ENCODE measurements at regions not wholly inside any gene's neighbourhood (a gene's known extent, or its start where the extent isn't known, plus 50 kb on each side); places are given as distances from the start of the nearest gene placed in this dataset.

DNA sequence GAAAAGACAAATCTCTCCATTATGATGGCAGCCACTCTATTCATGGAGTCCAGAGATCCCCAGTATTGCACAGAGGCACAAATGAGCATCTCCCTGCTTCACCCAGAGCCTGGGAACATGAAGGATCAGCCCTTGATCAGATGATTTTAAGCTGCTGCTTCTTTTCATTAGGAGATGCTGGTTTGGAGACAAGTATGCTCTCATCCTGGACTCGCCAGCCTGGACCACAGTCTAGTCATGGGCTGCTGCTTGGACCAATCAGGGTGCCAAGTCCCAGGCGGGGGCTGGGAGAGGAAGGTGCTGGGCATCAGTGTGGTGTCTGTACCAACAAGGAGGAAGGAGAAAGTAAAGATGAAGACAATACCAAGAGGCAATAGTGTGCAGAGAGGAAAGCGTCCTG, 195.7 kb upstream of the FOXQ1 start:
- CTCF ChIA-PET: no interaction called here
- Mint-ChIP-seq H3K36me3 (ENCODE audit: insufficient read depth, unreplicated experiment) (no peaks in the 10 kb centered on the region), H3K4me3 (ENCODE audit: unreplicated experiment) (no peak overlapping the region), H3K27ac (ENCODE audit: unreplicated experiment) (no peak overlapping the region), H3K27me3 (ENCODE audit: insufficient read depth, unreplicated experiment) (no peaks in the 10 kb centered on the region), H3K9me3 (ENCODE audit: unreplicated experiment) (peaks cover 9% of the 10 kb centered on the region), H3K4me1 (ENCODE audit: low read depth, unreplicated experiment) (peaks cover 34% of the 10 kb centered on the region)
- intact Hi-C loops (cut with micrococcal nuclease; ENCODE audit: unreplicated experiment): loop anchor here (10.0 kb wide), 1 partner anchor 109 kb away; no protein-coding TSS in a partner anchor
- POLR2A ChIA-PET: no interaction called here
- no peak for DNase-seq
- Histone ChIP-seq H3K27me3 (replicated peaks; ENCODE audit: control insufficient read depth, insufficient read depth, low read length) (no peaks in the 10 kb centered on the region), H3K9me3 (no peaks in the 10 kb centered on the region; the same call in 1 of the 2 replicates), H3K36me3 (ENCODE audit: control insufficient read depth, insufficient read depth, low read length) (no peaks in the 10 kb centered on the region; the same call in 1 of the 2 replicates), H3K4me1 (peaks cover 30% of the 10 kb centered on the region), H3K4me3 (ENCODE audit: low read depth, low read length) (no peak overlapping the region)
- BruUV-seq (replicated peaks): no TSS peak
- no peak for TF ChIP-seq CTCF (IDR thresholded peaks at IDR 0.05; ENCODE audit: insufficient read depth in 1 of 2, low read depth in 1 of 2, low read length in 1 of 2, severe bottlenecking in 1 of 2, unreplicated experiment in 1 of 2)

DNA sequence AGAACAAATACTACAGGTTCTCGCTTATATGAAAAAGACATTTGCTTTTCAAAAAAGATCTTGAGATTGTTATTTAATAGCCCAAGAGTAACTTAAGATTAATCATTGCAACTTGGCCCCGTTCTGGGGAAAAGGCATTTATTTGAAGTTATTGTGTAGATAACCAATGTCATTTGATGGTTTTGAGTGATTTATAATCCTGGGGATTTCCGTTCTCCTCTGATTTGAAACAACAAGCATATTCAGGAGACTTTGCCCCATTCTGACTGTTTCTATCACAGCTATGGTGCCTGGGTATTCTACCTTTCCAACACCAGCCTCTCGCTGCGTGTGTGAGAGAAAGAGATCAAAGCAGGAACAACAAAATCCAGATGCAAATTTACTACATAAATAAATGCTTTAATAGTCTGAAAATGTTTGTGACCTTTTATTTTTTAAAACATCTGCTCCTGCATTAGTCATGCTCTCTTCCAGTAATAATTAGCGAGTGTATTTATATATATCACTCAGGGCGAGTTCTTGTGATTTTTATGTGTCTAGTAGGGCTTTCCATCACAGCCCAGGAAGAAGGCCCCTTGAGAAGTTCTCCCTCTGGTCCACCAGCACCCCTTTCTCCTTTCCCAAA, 197.9 kb upstream of the FOXQ1 start:
- no peaks in the 10 kb centered on the region; the same call in 1 of the 2 replicates for H3K9me3 ChIP-seq
- Mint-ChIP-seq H3K4me3 (ENCODE audit: unreplicated experiment) (no peak overlapping the region), H3K9me3 (ENCODE audit: unreplicated experiment) (peaks cover 9% of the 10 kb centered on the region), H3K27ac (ENCODE audit: unreplicated experiment) (no peak overlapping the region), H3K4me1 (ENCODE audit: low read depth, unreplicated experiment) (peaks cover 39% of the 10 kb centered on the region), H3K27me3 (ENCODE audit: insufficient read depth, unreplicated experiment) (no peaks in the 10 kb centered on the region), H3K36me3 (ENCODE audit: insufficient read depth, unreplicated experiment) (no peaks in the 10 kb centered on the region)
- no peak for TF ChIP-seq CTCF (IDR thresholded peaks at IDR 0.05; ENCODE audit: insufficient read depth in 1 of 2, low read depth in 1 of 2, low read length in 1 of 2, severe bottlenecking in 1 of 2, unreplicated experiment in 1 of 2)
- BruUV-seq (replicated peaks): no TSS peak
- ChIA-PET CTCF (no interaction called here), POLR2A (no interaction called here)
- no peak for DNase-seq
- H3K36me3 ChIP-seq (ENCODE audit: control insufficient read depth, insufficient read depth, low read length): no peaks in the 10 kb centered on the region; the same call in 1 of the 2 replicates
- H3K4me1 ChIP-seq: peaks cover 41% of the 10 kb centered on the region
- no peaks in the 10 kb centered on the region for H3K27me3 ChIP-seq (replicated peaks; ENCODE audit: control insufficient read depth, insufficient read depth, low read length)
- no peak overlapping the region for H3K4me3 ChIP-seq (ENCODE audit: low read depth, low read length)
- intact Hi-C loops (cut with micrococcal nuclease; ENCODE audit: unreplicated experiment): loop anchor here (10.0 kb wide), 1 partner anchor 111 kb away; no protein-coding TSS in a partner anchor

DNA sequence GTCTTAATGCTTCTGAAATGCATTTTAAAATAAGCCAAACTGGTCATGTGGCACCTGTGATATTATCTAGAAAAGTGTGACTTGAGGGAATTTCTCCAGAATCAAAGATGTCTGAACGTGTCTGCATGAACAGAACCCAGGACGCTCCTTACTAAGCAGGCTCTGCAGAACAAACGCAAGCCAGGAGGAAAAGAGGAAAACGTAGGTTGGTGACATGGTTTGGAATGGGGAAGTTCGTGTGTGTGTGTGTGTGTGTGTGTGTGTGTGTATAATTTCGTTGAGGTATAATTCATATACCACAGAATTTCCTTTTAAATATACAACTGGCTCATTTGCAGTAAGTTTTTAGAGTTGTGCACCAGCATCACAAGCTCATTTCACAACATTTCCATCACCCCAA, 200.5 kb upstream of the FOXQ1 start:
- TSS peak; percentile 70 for BruUV-seq (replicated peaks)
- Histone ChIP-seq H3K9me3 (no peaks in the 10 kb centered on the region), H3K27me3 (replicated peaks; ENCODE audit: control insufficient read depth, insufficient read depth, low read length) (no peaks in the 10 kb centered on the region), H3K4me3 (ENCODE audit: low read depth, low read length) (peak overlapping the region; percentile 6; the same call in 1 of the 2 replicates), H3K36me3 (ENCODE audit: control insufficient read depth, insufficient read depth, low read length) (no peaks in the 10 kb centered on the region; the same call in 1 of the 2 replicates), H3K4me1 (peaks cover 27% of the 10 kb centered on the region)
- no peak for TF ChIP-seq CTCF (IDR thresholded peaks at IDR 0.05; ENCODE audit: insufficient read depth in 1 of 2, low read depth in 1 of 2, low read length in 1 of 2, severe bottlenecking in 1 of 2, unreplicated experiment in 1 of 2)
- POLR2A ChIA-PET: interaction anchor here (1.1 to 1.4 kb wide), 4 partner anchors 35 to 200 kb away, joined by 4 to 7 read pairs (median 4); partner anchors contain the start of gene FOXQ1
- H3K9me3 Mint-ChIP-seq (ENCODE audit: unreplicated experiment): peaks cover 19% of the 10 kb centered on the region
- DNase-seq: peak in 1 of 2 experiments; percentile 35
- H3K4me3 Mint-ChIP-seq (ENCODE audit: unreplicated experiment): peak overlapping the region; percentile 61
- no peaks in the 10 kb centered on the region for H3K36me3 Mint-ChIP-seq (ENCODE audit: insufficient read depth, unreplicated experiment)
- H3K27me3 Mint-ChIP-seq (ENCODE audit: insufficient read depth, unreplicated experiment): no peaks in the 10 kb centered on the region
- H3K27ac Mint-ChIP-seq (ENCODE audit: unreplicated experiment): peak overlapping the region; percentile 83
- intact Hi-C loops (cut with micrococcal nuclease; ENCODE audit: unreplicated experiment): loop anchor here (1.0 to 10.0 kb wide), 3 partner anchors 113 to 224 kb away; partner anchors contain the start of gene FOXQ1
- CTCF ChIA-PET: interaction anchor here (0.8 to 1.5 kb wide), 4 partner anchors 117 to 224 kb away, joined by 3 to 4 read pairs (median 4); no protein-coding TSS in a partner anchor
- H3K4me1 Mint-ChIP-seq (ENCODE audit: low read depth, unreplicated experiment): peaks cover 25% of the 10 kb centered on the region
